ENCODE measurements at regions not wholly inside any gene's neighbourhood (a gene's known extent, or its start where the extent isn't known, plus 50 kb on each side); places are given as distances from the start of the nearest gene placed in this dataset.

- Histone ChIP-seq H3K27ac (no peak overlapping the region), H3K36me3 (no peaks in the 10 kb centered on the region), H3K9me3 (no peaks in the 10 kb centered on the region), H3K4me3 (no peak overlapping the region), H3K27me3 (no peaks in the 10 kb centered on the region), H3K4me1 (peaks cover 0 to 6% of the 10 kb centered on the region in 2 donors)
- no peak for TF ChIP-seq CTCF (IDR thresholded peaks at IDR 0.05)
- no peak for DNase-seq (ENCODE audit: low spot score in 2 of 2)
- intact Hi-C loops (cut with DNase I): no loop called here
Observed at GRCh38 chr4:187467224-187467623, 528.3 kb upstream of the ZFP42 start.

- H3K4me1 ChIP-seq: peaks cover 0 to 6% of the 10 kb centered on the region in 2 donors
- H3K27ac ChIP-seq: no peak overlapping the region
- H3K36me3 ChIP-seq: no peaks in the 10 kb centered on the region
- intact Hi-C loops (cut with DNase I): no loop called here
- no peak for TF ChIP-seq CTCF (IDR thresholded peaks at IDR 0.05)
- no peaks in the 10 kb centered on the region for H3K9me3 ChIP-seq
- no peaks in the 10 kb centered on the region for H3K27me3 ChIP-seq
- no peak for DNase-seq (ENCODE audit: low spot score in 2 of 2)
- H3K4me3 ChIP-seq: no peak overlapping the region
Observed at GRCh38 chr4:187469627-187470026, 525.9 kb upstream of the ZFP42 start.

GRCh38 chr4:187470061-187470460 is 525.5 kb upstream of the ZFP42 start:
- Histone ChIP-seq H3K36me3 (no peaks in the 10 kb centered on the region), H3K4me1 (peaks cover 0 to 3% of the 10 kb centered on the region in 2 donors), H3K27ac (no peak overlapping the region), H3K27me3 (no peaks in the 10 kb centered on the region), H3K9me3 (no peaks in the 10 kb centered on the region), H3K4me3 (no peak overlapping the region)
- intact Hi-C loops (cut with DNase I): no loop called here
- no peak for TF ChIP-seq CTCF (IDR thresholded peaks at IDR 0.05)
- no peak for DNase-seq (ENCODE audit: low spot score in 2 of 2)

- intact Hi-C loops (cut with DNase I): no loop called here
- H3K27ac ChIP-seq: no peak overlapping the region
- H3K9me3 ChIP-seq: no peaks in the 10 kb centered on the region
- no peak for TF ChIP-seq CTCF (IDR thresholded peaks at IDR 0.05)
- no peak for DNase-seq (ENCODE audit: low spot score in 2 of 2)
- H3K4me3 ChIP-seq: no peak overlapping the region
- H3K4me1 ChIP-seq: peaks cover 7 to 19% of the 10 kb centered on the region in 2 donors
- H3K36me3 ChIP-seq: no peaks in the 10 kb centered on the region
- no peaks in the 10 kb centered on the region for H3K27me3 ChIP-seq
Observed at GRCh38 chr4:187474238-187474637, 521.3 kb upstream of the ZFP42 start.

GRCh38 chr4:187475901-187476300 is 519.7 kb upstream of the ZFP42 start:
- Histone ChIP-seq H3K36me3 (no peaks in the 10 kb centered on the region), H3K27ac (no peak overlapping the region), H3K9me3 (no peaks in the 10 kb centered on the region), H3K27me3 (no peaks in the 10 kb centered on the region), H3K4me3 (no peak overlapping the region), H3K4me1 (peaks cover 15 to 34% of the 10 kb centered on the region in 2 donors)
- no peak for DNase-seq (ENCODE audit: low spot score in 2 of 2)
- intact Hi-C loops (cut with DNase I): loop anchor here (5.0 kb wide), 1 partner anchor 629 kb away; no protein-coding TSS in a partner anchor
- TF ChIP-seq CTCF (IDR thresholded peaks at IDR 0.05): no peak

- H3K4me3 ChIP-seq: no peak overlapping the region
- H3K36me3 ChIP-seq: no peaks in the 10 kb centered on the region
- no peaks in the 10 kb centered on the region for H3K9me3 ChIP-seq
- H3K27me3 ChIP-seq: no peaks in the 10 kb centered on the region
- peak overlapping the region; percentile 60 to 81 for H3K27ac ChIP-seq
- DNase-seq (ENCODE audit: low spot score in 2 of 2): no peak
- no peak for TF ChIP-seq CTCF (IDR thresholded peaks at IDR 0.05)
- H3K4me1 ChIP-seq: peaks cover 15 to 42% of the 10 kb centered on the region in 2 donors
- intact Hi-C loops (cut with DNase I): loop anchor here (5.0 kb wide), 1 partner anchor 630 kb away; no protein-coding TSS in a partner anchor
Observed at GRCh38 chr4:187477224-187477623, 518.3 kb upstream of the ZFP42 start.

All from ascending aorta (tissue), 2 donors.